NCI-H1092 (cell line): ENCODE measurements at regions not wholly inside any gene's neighbourhood (a gene's known extent, or its start where the extent isn't known, plus 50 kb on each side); places are given as distances from the start of the nearest gene placed in this dataset.
"Not testable (repeated sequence)": the region's sequence is repeated elsewhere in the genome, so short reads cannot be mapped to it uniquely, and the experiment has no call there.

Experiments
- DNase-seq: peaks from one replicate; lab custom pipeline; 2025; lab: John Stamatoyannopoulos, UW

GRCh38 chr14:31911160-31911559 is 165.9 kb upstream of the ARHGAP5 start:
- DNase-seq, result no peak

- DNase-seq, result no peak
Observed at GRCh38 chr14:31913370-31913769, 163.7 kb upstream of the ARHGAP5 start.

- DNase-seq, result not testable (repeated sequence)
Observed at GRCh38 chr14:31918289-31918688, 158.8 kb upstream of the ARHGAP5 start.

- no peak for DNase-seq
Observed at GRCh38 chr14:31920001-31920400, 157.1 kb upstream of the ARHGAP5 start.

GRCh38 chr14:31920989-31921650 is 156.0 kb upstream of the ARHGAP5 start:
- no peak for DNase-seq

GRCh38 chr14:31921721-31922120 is 155.4 kb upstream of the ARHGAP5 start:
- no peak for DNase-seq

- peak; percentile 50 for DNase-seq
Observed at GRCh38 chr14:31926123-31926522, 151.0 kb upstream of the ARHGAP5 start.

GRCh38 chr14:31926652-31927347 is 150.3 kb upstream of the ARHGAP5 start:
- DNase-seq, result no peak

GRCh38 chr14:31927348-31927832 is 149.7 kb upstream of the ARHGAP5 start:
- no peak for DNase-seq

GRCh38 chr14:31930070-31930469 is 147.0 kb upstream of the ARHGAP5 start:
- DNase-seq, result no peak

- DNase-seq, result no peak
Observed at GRCh38 chr14:31930493-31931240, 146.4 kb upstream of the ARHGAP5 start.

- no peak for DNase-seq
Observed at GRCh38 chr14:31932675-31933074, 144.4 kb upstream of the ARHGAP5 start.

GRCh38 chr14:31933716-31934115 is 143.4 kb upstream of the ARHGAP5 start:
- no peak for DNase-seq

GRCh38 chr14:31934767-31935266 is 142.3 kb upstream of the ARHGAP5 start:
- peak; percentile 61 for DNase-seq

- DNase-seq, result no peak
Observed at GRCh38 chr14:31935391-31935790, 141.7 kb upstream of the ARHGAP5 start.

- DNase-seq, result no peak
Observed at GRCh38 chr14:31936115-31936514, 141.0 kb upstream of the ARHGAP5 start.

GRCh38 chr14:31937730-31938346 is 139.3 kb upstream of the ARHGAP5 start:
- no peak for DNase-seq

GRCh38 chr14:31939934-31940333 is 137.2 kb upstream of the ARHGAP5 start:
- DNase-seq, result peak; percentile 43

GRCh38 chr14:31941487-31941886 is 135.6 kb upstream of the ARHGAP5 start:
- DNase-seq, result no peak

GRCh38 chr14:31942166-31942841 is 134.8 kb upstream of the ARHGAP5 start:
- no peak for DNase-seq

- no peak for DNase-seq
Observed at GRCh38 chr14:31943217-31943799, 133.8 kb upstream of the ARHGAP5 start.
